ENCODE measurements at regions not wholly inside any gene's neighbourhood (a gene's known extent, or its start where the extent isn't known, plus 50 kb on each side); places are given as distances from the start of the nearest gene placed in this dataset.

DNA sequence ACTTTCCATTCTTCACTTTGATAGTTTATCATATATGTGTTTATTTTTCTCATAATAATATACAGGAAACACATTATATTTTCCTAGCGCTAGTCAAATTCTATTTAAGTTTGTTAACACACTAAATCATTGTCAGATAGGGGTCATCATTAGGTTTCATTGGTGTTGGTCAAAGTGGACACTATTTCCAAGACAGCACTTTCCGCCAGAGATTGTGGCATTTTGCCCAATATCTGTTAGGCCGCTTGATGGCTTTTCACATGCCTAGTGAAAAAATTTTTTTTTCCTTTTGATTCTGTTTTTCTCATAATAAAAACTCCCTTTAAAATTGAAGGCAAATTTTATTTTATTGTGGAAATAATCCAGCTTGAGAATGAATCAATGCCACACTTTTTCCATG, 495.4 kb upstream of the AKR1E2 start:
- TF ChIP-seq, protein P1, sequence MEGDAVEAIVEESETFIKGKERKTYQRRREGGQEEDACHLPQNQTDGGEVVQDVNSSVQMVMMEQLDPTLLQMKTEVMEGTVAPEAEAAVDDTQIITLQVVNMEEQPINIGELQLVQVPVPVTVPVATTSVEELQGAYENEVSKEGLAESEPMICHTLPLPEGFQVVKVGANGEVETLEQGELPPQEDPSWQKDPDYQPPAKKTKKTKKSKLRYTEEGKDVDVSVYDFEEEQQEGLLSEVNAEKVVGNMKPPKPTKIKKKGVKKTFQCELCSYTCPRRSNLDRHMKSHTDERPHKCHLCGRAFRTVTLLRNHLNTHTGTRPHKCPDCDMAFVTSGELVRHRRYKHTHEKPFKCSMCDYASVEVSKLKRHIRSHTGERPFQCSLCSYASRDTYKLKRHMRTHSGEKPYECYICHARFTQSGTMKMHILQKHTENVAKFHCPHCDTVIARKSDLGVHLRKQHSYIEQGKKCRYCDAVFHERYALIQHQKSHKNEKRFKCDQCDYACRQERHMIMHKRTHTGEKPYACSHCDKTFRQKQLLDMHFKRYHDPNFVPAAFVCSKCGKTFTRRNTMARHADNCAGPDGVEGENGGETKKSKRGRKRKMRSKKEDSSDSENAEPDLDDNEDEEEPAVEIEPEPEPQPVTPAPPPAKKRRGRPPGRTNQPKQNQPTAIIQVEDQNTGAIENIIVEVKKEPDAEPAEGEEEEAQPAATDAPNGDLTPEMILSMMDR (IDR thresholded peaks at IDR 0.05; ENCODE audit: insufficient read depth, low read length) = no peak
- no peak for TF ChIP-seq POLR2AphosphoS5 (IDR thresholded peaks at IDR 0.05; ENCODE audit: low read depth)
- no peak for TF ChIP-seq GABPA (IDR thresholded peaks at IDR 0.05; ENCODE audit: low read depth)
